NCI-H2081 treated with DMSO at 0.1 percent for 48 hours (cell line): ENCODE measurements at regions not wholly inside any gene's neighbourhood (a gene's known extent, or its start where the extent isn't known, plus 50 kb on each side); places are given as distances from the start of the nearest gene placed in this dataset.
"Not testable (repeated sequence)": the region's sequence is repeated elsewhere in the genome, so short reads cannot be mapped to it uniquely, and the experiment has no call there.

ENCODE experiments used
- DNase-seq: peaks from one replicate; lab custom pipeline; 2025; lab: John Stamatoyannopoulos, UW

DNA sequence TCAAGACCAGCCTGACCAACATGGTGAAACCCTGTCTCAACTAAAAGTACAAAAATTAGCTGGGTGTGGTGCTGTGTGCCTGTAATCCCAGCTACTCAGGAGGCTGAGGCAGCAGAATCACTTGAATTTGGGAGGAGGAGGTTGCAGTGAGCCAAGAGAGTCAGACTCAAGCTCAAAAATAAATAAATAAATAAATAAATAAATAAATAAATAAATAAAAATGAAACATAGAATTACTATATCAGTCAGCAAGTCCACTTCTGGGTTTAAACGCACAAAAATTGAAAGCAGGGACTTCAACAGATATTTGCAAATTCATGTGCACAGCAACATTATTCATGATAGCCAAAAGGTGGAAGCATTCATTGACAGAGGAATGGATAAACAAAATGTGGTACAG is 875.2 kb upstream of the ALG10B start:
- not testable (repeated sequence) for DNase-seq

DNA sequence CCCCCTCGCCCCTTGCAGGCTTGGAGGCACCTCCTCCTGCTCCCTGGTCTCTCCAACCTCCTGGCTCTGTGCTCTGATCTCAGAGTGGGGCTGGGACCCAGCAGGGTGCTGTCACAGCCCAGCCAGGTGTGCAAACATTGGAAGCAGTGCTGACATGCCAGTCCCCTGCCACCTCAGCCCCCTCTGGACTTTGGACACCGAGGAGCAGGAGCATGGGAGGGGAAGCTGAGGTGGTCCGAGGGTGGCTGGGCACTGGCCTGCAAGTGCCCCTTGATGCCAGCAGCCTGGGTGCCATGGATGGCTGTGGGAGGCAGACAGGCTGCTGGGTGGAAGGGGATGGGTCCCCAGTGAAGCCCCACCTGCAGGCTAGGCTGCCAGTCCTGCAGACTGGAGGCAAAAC is 860.9 kb upstream of the ALG10B start:
- DNase-seq, result not testable (repeated sequence)

DNA sequence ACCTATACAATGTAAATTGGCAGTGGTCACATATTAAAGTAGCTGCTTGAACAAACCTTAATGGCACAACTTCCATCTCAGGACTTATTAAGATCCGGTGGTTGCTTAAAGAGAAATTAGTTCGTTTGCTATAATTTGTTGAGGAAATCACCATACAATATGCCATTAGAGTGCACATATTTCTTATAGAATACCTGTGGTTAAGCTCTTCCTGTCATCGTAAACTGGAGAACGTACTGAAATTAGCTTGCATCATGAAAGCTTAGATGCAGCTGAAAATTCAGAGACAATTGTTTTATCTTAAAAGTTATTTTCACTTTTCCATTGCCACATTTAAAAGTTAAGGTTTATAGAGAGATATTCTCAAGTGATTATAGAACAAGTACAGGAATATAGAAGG is 818.6 kb upstream of the ALG10B start:
- not testable (repeated sequence) for DNase-seq

DNA sequence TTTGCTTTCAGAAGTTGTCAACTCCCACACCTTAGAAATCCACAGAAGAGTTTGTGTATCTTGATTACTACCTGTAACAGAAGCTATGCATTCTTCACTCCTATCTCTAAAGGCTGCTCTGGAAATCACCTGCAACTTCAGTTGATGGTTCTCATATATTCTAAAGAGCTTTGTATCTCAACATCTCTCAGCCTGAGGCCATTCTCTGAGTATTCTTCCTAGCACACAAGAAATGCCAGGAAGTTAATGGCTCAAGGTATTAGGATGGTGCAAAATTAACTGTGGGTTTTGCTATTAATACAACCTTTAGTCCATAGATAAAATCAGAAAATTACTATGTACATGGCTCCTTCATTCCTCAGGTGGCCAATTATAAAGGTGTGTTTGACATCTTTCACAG is 806.3 kb upstream of the ALG10B start:
- not testable (repeated sequence) for DNase-seq

DNA sequence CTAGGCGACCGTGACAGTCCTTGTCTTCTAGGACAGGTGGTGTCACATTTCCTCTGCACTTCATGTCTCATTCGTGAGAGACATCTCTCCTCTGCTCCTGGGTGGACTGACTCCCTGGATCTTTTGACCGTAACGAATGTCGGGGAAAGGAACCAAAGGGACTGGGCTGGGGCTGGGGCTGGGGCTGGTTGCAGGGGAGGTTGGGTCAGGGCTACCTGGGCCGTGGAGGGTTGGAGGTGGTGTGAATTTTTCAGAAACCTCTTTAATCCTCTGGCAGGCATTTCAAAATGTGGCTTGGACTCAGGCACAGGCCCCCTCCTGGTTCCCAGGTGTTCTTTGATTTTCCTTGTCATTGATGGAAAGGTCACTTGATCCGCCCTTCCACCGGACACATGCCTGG is 776.0 kb upstream of the ALG10B start:
- DNase-seq, result not testable (repeated sequence)

DNA sequence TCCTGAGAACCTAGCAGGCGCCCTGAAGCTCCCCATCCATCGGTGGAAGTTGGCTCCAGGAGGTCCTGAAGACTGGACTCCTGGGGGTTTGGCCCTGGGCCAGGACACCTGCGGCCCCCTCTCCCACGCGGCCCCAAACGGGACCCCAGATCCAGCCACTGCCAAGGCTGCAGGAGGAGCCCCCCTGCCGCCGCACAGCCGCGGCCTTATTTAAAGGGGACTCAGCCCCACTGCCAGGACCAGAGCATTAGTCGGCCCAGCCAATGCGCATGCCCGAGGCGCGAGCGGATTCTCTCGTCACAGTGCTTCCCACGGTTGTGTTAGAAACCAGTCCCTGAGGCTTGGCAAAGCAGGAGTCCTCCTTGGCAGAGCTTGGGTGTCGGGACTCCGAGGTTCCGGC is 775.2 kb upstream of the ALG10B start:
- DNase-seq, result no peak

DNA sequence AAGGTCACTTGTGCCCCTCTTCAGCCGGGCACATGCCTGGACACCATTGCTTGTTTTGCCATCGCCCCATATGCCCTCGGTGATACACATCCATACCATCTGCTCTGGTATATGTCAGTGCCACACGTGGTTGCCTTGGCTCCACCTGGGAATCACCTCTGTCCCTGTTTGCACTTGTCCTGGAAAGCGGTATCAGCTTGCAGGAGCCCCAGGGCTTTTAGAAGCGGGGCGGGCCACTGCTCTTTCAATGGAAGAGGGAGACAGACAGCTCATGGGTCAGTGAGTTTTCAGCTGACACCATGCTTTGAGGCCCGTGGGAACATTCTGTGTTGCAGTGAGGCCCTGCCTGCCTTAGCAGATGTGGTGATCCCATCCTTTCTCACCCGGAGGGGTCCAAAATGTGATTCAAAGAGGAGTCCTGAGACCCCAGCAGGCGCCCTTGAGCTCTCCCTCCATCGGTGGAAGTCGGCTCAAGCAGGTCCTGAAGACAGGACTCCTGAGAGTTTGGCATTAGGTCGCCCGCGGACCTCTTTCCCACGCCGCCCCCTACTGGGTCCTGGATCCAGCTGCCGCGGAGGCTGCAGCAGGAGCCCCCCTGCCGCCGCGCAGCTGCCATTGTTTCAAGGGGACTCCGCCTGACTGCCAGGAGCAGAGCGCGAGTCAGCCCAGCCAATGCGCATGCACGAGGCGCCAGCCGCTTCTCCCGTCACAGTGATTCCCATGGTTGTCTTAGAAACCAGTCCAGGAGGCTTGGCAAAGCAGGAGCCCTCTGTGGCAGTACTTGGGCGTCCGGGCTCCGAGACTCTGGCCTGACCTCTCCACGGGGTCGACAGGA is 773.2 kb upstream of the ALG10B start:
- DNase-seq, result peak; percentile 44

DNA sequence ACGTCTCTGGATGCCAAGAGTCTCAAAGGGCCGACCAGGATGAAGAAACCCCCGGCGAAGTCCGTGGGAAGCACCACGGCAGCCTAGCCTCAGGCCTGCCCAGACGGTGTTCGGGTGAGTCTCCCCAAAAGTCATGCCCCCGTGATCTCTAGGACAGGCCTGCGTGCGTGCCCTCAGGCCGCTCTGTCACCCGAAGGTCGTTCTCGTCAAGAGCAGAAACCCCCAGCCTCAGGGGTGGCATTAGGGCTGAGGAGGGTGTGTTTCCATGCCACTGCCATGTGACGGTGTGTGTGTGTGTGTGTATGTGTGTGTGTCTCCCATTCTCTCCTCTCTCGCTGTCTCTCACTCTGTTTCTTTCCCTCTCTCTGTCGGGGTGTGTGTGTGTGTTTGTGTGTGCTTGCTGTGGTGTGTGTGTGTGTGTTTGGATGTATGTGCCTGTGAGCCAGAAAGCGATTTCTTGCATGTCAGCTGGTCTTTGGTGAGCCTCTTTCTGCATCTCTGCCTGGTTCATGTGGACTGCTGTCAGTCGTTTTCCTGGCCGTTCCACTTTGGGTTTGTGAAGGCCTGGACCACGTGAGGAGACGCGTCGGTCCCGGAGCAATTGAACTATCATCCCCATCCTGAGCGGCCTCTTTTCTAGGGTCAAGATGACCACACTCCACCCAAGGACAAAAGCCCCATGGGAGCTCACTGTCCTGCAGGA is 772.5 kb upstream of the ALG10B start:
- no peak for DNase-seq

DNA sequence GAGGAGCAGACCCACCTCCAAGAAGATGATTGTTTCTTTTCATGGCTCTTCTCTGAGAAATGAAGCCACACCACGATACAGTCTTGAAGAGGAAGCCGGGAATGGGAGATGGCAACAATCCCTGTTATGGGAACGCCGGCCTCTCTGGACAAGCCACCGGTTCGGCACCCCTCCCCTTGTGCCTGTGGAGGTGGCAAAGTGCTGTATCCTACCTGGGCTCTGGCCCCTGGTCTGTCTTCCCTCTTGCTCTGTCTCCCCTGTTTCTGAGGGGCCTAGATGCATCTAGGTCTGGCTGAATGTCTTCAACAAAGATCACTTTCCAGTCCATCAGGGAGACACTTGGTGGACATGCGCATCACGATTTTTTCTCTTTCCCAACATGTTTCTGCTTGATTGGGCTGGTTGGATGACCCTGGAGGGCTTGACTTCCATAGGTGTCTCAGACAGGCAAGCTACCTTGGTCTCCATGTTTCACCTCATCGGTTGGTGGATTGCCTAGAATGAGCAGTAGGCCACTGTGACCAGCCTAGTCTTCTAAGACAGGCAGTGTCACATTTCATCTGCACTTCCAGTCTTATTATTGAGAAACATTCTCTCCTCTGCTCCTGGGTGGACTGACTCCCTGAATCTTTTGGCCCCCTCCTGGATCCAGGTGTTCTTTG is 771.8 kb upstream of the ALG10B start:
- not testable (repeated sequence) for DNase-seq

DNA sequence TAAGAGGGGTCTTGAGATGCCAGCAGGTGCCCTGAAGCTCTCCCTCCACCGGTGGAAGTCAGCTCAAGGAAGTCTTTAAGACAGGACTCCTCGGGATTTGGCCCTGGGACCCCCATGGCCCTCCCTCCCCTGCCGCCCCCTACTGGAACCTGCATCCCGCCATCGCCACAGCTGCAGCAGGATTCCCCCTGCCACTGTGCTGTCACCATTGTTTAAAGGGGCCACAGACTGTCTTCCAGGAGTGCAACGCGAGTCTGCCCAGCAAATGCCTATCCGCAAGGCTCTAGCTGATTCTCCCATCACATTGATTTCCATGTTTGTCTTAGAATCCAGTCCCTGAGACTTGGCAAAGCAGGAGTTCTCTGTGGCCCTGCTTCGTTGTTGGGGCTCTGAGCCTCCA is 770.8 kb upstream of the ALG10B start:
- no peak for DNase-seq

DNA sequence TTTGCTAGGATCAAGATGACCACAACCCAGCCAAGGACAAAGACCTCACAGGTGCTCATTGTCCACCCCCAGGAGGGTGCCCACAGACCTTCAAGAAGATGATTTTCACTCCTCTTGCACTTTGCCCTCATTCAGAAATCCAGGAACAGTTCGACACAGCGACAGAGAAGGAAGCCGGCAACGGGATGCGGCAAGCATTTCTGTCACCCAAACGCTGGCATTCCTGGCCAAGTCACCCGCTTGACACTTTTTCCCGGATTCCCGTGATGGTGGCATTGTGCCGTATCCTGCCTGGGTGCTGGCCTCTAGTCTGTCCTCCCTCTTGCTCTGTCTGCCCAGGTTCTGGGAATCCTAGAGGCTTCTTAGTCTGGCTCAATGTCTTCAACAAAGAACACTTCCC is 770.4 kb upstream of the ALG10B start:
- no peak for DNase-seq

DNA sequence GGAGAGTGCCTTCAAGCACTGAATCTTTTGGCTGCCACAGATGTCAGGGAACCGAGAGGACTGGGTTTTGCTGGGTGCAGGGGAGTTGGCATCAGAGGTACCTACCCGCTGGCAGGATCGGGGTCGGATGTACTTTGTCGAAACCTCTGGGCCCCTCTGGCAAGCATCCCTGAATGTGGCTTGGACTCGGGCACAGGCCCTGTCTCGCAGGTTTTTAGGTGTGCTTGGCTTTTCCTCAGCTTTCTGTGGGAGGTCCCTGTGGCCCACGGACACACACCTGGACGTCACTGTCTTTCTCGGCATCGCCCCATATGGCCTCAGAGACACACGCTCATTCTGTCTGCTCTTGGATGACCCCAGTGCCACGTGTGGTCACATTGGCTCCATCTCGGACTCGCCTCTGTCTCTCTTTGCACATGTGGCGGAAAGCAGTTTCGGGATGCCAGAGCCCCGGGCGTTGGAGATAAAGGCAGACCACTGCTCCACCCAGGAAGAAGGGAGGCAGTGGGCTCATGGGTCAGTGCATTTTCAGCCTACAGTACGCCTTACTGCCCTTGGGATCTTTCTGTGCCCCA is 769.6 kb upstream of the ALG10B start:
- DNase-seq, result no peak

DNA sequence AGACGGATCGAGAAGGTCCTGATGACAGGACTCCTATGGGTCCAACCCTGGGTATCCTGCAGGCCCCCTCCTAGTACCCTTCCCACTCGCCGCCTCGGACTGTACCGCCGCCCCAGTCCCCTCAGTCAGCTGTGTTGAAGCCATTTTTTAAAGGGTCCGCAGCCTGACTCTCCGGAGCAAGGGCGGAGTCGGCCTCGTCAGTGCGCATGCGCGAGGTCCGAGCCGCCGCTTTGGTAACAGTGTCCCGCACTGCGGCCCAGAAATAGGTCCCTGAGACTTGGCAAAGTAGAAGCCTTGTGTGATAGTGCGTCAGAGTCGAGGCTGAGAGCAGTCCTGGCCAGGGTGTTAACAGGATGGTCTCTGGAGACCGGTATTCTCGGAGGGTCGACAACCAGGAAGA is 769.0 kb upstream of the ALG10B start:
- DNase-seq, result no peak

DNA sequence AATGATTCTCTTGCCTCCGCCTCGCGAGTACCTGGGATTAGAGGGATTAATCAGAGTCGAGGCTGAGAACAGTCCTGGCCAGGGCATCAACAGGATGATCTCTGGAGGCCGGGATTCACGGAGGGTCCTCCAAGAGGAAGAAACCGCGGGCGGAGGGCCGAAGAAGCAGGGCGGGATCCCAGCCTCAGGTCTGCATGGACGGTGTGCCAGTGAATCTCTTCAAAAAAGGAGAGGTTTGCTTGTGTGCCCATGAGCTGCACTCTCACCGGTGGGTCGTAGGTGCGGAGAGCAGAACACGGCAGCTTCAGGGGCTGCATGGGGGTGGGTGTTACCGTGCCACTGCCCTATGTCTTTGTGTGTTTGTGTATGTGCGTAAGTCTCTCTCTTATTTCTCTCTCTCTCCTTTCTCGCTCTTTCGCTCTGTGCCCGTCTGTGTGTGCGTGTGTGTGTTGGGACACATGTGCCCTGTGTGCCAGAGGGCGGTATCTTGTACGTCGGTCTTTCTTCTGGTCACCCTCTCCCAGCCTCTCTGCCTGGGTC is 768.2 kb upstream of the ALG10B start:
- no peak for DNase-seq

DNA sequence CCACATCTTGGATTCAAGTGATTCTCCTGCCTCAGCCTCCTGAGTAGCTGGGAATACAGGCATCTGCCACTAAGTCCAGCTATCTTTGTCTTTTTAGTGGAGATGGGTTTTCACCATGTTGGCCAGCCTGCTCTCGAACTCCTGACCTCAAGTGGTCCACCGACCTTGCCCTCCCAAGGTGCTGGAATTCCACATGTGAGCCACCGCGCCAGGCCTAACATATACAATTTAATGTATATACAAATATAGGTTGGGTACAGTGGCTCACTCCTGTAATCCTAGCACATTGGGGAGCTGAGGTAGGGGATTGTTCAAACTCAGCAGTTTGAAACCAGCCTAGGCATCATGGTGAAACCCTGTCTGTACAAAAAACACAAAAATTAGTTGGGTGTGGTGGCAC is 759.6 kb upstream of the ALG10B start:
- not testable (repeated sequence) for DNase-seq

DNA sequence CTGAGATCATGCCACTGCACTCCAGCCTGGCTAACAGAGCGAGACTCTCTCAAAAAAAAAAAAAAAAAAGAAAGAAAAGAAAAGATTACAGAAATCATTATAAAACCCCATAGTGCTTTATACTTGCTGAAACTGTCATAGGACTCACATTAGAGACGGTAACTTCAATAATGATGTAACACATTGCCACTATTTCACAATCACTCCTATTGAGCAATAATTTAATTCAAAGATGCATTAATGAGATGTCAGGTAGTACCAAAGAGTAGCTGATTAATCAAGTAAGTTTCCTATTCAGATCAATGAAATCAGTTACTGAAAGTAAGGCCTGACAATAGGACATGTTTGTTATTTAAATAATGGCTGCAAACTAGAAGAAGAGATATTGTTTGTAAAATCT is 751.5 kb upstream of the ALG10B start:
- DNase-seq, result no peak

DNA sequence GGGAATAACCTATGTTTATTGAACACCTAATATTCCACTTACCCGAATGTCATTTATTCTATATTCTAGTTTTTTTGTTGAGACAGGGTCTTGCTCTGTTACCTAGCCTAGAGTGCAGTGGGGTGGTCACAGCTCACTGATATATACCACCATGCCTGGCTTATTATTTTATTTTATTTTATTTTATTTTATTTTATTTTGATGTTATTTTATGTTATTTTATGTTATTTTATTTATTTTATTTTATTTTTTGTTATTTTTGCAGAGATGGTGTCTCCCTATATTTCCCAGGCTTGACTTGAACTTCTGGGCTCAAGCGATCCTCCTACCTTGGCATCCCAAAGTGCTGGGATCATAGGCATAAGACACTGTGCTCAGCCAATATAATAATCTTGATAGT is 746.0 kb upstream of the ALG10B start:
- DNase-seq, result not testable (repeated sequence)
